ENCODE measurements at regions not wholly inside any gene's neighbourhood (a gene's known extent, or its start where the extent isn't known, plus 50 kb on each side); places are given as distances from the start of the nearest gene placed in this dataset.

- no peak overlapping the region for H4K8ac ChIP-seq (replicated peaks; ENCODE audit: insufficient read length, low read depth, low read length)
- no peak overlapping the region for H3K4ac ChIP-seq (ENCODE audit: low read depth, low read length)
- Mint-ChIP-seq H3K4me3 (no peak overlapping the region), H3K9me3 (peaks cover 8 to 15% of the 10 kb centered on the region in 2 experiments; a peak in 4 of 5 replicates), H3K27ac (no peak overlapping the region), H3K36me3 (ENCODE audit: insufficient read depth in 1 of 3, low read depth in 3 of 3) (peaks cover 7 to 11% (median 8%) of the 10 kb centered on the region in 3 experiments; a peak in 6 of 7 replicates), H3K27me3 (ENCODE audit: low read depth) (no peaks in the 10 kb centered on the region; the same call in 1 of the 2 replicates), H3K4me1 (no peaks in the 10 kb centered on the region; a peak in 2 of 4 replicates)
- no peaks in the 10 kb centered on the region for H3K4me1 ChIP-seq (ENCODE audit: insufficient read depth, low read length)
- H3K27ac ChIP-seq (ENCODE audit: insufficient read length, low read depth, low read length), result no peak overlapping the region
- no peak overlapping the region for H4K5ac ChIP-seq (ENCODE audit: insufficient read length, low read depth, low read length)
- H3K27me3 ChIP-seq (ENCODE audit: insufficient read depth, low read length), result no peaks in the 10 kb centered on the region
- H3T11ph ChIP-seq (ENCODE audit: low read length), result no peak overlapping the region
- H3K4me2 ChIP-seq (ENCODE audit: insufficient read depth, insufficient read length, low read length), result no peak overlapping the region
- H3K9me3 ChIP-seq (ENCODE audit: control insufficient read depth, low read depth, low read length), result no peaks in the 10 kb centered on the region
- no peak overlapping the region for H2BK12ac ChIP-seq (ENCODE audit: insufficient read length, low read depth, low read length)
- no peak overlapping the region for H3K9ac ChIP-seq (ENCODE audit: extremely low read depth, insufficient read length, low read length)
- H3K79me1 ChIP-seq (ENCODE audit: insufficient read depth, low read depth, low read length, poor library complexity, severe bottlenecking), result no peaks in the 10 kb centered on the region
- TF ChIP-seq, protein P1, sequence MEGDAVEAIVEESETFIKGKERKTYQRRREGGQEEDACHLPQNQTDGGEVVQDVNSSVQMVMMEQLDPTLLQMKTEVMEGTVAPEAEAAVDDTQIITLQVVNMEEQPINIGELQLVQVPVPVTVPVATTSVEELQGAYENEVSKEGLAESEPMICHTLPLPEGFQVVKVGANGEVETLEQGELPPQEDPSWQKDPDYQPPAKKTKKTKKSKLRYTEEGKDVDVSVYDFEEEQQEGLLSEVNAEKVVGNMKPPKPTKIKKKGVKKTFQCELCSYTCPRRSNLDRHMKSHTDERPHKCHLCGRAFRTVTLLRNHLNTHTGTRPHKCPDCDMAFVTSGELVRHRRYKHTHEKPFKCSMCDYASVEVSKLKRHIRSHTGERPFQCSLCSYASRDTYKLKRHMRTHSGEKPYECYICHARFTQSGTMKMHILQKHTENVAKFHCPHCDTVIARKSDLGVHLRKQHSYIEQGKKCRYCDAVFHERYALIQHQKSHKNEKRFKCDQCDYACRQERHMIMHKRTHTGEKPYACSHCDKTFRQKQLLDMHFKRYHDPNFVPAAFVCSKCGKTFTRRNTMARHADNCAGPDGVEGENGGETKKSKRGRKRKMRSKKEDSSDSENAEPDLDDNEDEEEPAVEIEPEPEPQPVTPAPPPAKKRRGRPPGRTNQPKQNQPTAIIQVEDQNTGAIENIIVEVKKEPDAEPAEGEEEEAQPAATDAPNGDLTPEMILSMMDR (conservative IDR thresholded peaks at IDR 0.05), result no peak
- H3K23ac ChIP-seq (ENCODE audit: insufficient read length, low read depth, low read length), result no peak overlapping the region
- no peak overlapping the region for H3K56ac ChIP-seq (ENCODE audit: insufficient read length, low read depth, low read length)
- no peak overlapping the region for H2BK5ac ChIP-seq (ENCODE audit: insufficient read length, low read length)
- no peak for DNase-seq
- WGBS (ENCODE audit: extremely low coverage, insufficient read length, low lambda C conversion rate), result no CpG with 5 or more reads among the region's 2 CpGs
- no peak overlapping the region for H3K14ac ChIP-seq (ENCODE audit: insufficient read depth, low read length)
- no peak overlapping the region for H4K91ac ChIP-seq (ENCODE audit: insufficient read length, low read depth, low read length)
- H2AK5ac ChIP-seq (ENCODE audit: insufficient read length, low read length), result no peak overlapping the region
- no peak overlapping the region for H2BK20ac ChIP-seq (ENCODE audit: low read depth, low read length, poor library complexity, severe bottlenecking)
- no peaks in the 10 kb centered on the region for H3K23me2 ChIP-seq (ENCODE audit: insufficient read length, low read depth, low read length, poor library complexity, severe bottlenecking)
- H3K79me2 ChIP-seq (ENCODE audit: insufficient read depth, low read length), result no peaks in the 10 kb centered on the region
- no peak overlapping the region for H2BK120ac ChIP-seq (ENCODE audit: low read depth, low read length, poor library complexity, severe bottlenecking)
- H4K20me1 ChIP-seq (ENCODE audit: control insufficient read depth, insufficient read depth, insufficient read length), result no peaks in the 10 kb centered on the region
- H2BK15ac ChIP-seq (ENCODE audit: low read depth, low read length), result no peak overlapping the region
- no peak overlapping the region for H2AFZ ChIP-seq (ENCODE audit: low read length)
- H3K18ac ChIP-seq (ENCODE audit: insufficient read length, low read depth, low read length), result no peak overlapping the region
These were observed 1606.8 kb downstream of the KHDRBS2 start for GRCh38 chr6:60679175-60679574.
